Left lung (tissue), 4 donors: ENCODE measurements at regions not wholly inside any gene's neighbourhood (a gene's known extent, or its start where the extent isn't known, plus 50 kb on each side); places are given as distances from the start of the nearest gene placed in this dataset.

Source experiments
- ATAC-seq: fragments of 200-7000 bp; cut with Tn5 transposase; one replicate; pipeline ENCODE4 v1.9.1; 2020; ENCODE audit warnings: moderate library complexity
- DNase-seq, 4 donors: peaks; one replicate each; pipeline ENCODE4 v3.0.0-alpha.2; 2013 to 2020
- H3K27ac ChIP-seq, 2 donors: fragments of 200-600 bp; sonication (generic) in 1 of 2; one replicate each; pipeline versions ENCODE4 v1.5.0 to v1.8.0; 2020 to 2021
- H3K27me3 ChIP-seq, 2 donors: fragments of 200-600 bp; sonication (generic) in 1 of 2; one replicate each; pipeline versions ENCODE4 v1.5.0 to v1.8.0; 2020 to 2021
- H3K36me3 ChIP-seq, 2 donors: fragments of 200-600 bp; sonication (generic) in 1 of 2; one replicate each; pipeline versions ENCODE4 v1.5.0 to v1.8.0; 2020 to 2021
- H3K4me1 ChIP-seq, 2 donors: fragments of 200-600 bp; one replicate each; pipeline ENCODE4 v1.8.0; 2021
- H3K4me3 ChIP-seq, 2 donors: fragments of 200-600 bp; sonication (generic) in 1 of 2; one replicate each; pipeline versions ENCODE4 v1.5.0 to v1.8.0; 2020 to 2021; ENCODE audit warnings: mild to moderate bottlenecking in 1 of 2
- H3K9me3 ChIP-seq, 2 donors: fragments of 200-600 bp; sonication (generic) in 1 of 2; one replicate each; pipeline versions ENCODE4 v1.5.0 to v1.8.0; 2020 to 2021
- CTCF ChIP-seq, 2 donors: fragments of 200-600 bp; sonication (generic) in 1 of 2; IDR thresholded peaks; one replicate each; pipeline versions ENCODE4 v1.5.0 to v1.8.0; 2021; ENCODE audit warnings: antibody characterized with exemption in 2 of 2
- intact Hi-C, 2 donors: fragments of 100-400 bp; cut with DNase I; formaldehyde crosslinking; loops; one replicate each; pipeline versions ENCODE4 v1.11.2 to v1.14.2; 2022
- donor health status: DM: no; HTN: yes; CAD: no.
- donor health status: DM: no; HTN: no; CAD: no.

GRCh38 chr5:124560370-124560769 lies 186.1 kb downstream of the ZNF608 start:
- no peak for ATAC-seq
- Histone ChIP-seq H3K27me3 (no peaks in the 10 kb centered on the region), H3K27ac (no peak overlapping the region), H3K36me3 (no peaks in the 10 kb centered on the region), H3K4me3 (no peak overlapping the region), H3K4me1 (no peaks in the 10 kb centered on the region), H3K9me3 (no peaks in the 10 kb centered on the region)
- no peak for DNase-seq
- intact Hi-C loops = no loop called here
- TF ChIP-seq CTCF (IDR thresholded peaks at IDR 0.05) = no peak

GRCh38 chr5:124557761-124558160 lies 188.7 kb downstream of the ZNF608 start:
- no peak for ATAC-seq
- intact Hi-C loops = no loop called here
- Histone ChIP-seq H3K4me3 (no peak overlapping the region), H3K27ac (no peak overlapping the region), H3K4me1 (no peaks in the 10 kb centered on the region), H3K36me3 (no peaks in the 10 kb centered on the region), H3K9me3 (no peaks in the 10 kb centered on the region), H3K27me3 (no peaks in the 10 kb centered on the region)
- no peak for TF ChIP-seq CTCF (IDR thresholded peaks at IDR 0.05)
- no peak for DNase-seq

- H3K27ac ChIP-seq = no peak overlapping the region
- no peak for TF ChIP-seq CTCF (IDR thresholded peaks at IDR 0.05)
- H3K27me3 ChIP-seq = no peaks in the 10 kb centered on the region
- H3K4me1 ChIP-seq = no peaks in the 10 kb centered on the region
- no peak overlapping the region for H3K4me3 ChIP-seq
- H3K36me3 ChIP-seq = no peaks in the 10 kb centered on the region
- intact Hi-C loops = no loop called here
- DNase-seq = no peak
- ATAC-seq = no peak
- no peaks in the 10 kb centered on the region for H3K9me3 ChIP-seq
Measured at GRCh38 chr5:124554746-124555578, 191.5 kb downstream of the ZNF608 start.

- no peak for TF ChIP-seq CTCF (IDR thresholded peaks at IDR 0.05)
- ATAC-seq (no peak), DNase-seq (no peak)
- Histone ChIP-seq H3K27ac (no peak overlapping the region), H3K36me3 (no peaks in the 10 kb centered on the region), H3K4me1 (no peaks in the 10 kb centered on the region), H3K27me3 (no peaks in the 10 kb centered on the region), H3K9me3 (no peaks in the 10 kb centered on the region), H3K4me3 (no peak overlapping the region)
- intact Hi-C loops = no loop called here
Measured at GRCh38 chr5:124553911-124554310, 192.5 kb downstream of the ZNF608 start.

- ATAC-seq = no peak
Measured at GRCh38 chr5:124552526-124552925, 193.9 kb downstream of the ZNF608 start.

More at GRCh38 chr5:124552526-124552925, 193.9 kb downstream of the ZNF608 start:
- H3K4me1 ChIP-seq = no peaks in the 10 kb centered on the region
- no peaks in the 10 kb centered on the region for H3K27me3 ChIP-seq
- intact Hi-C loops = no loop called here
- no peak overlapping the region for H3K4me3 ChIP-seq
- TF ChIP-seq CTCF (IDR thresholded peaks at IDR 0.05) = no peak
- H3K36me3 ChIP-seq = no peaks in the 10 kb centered on the region
- no peaks in the 10 kb centered on the region for H3K9me3 ChIP-seq
- DNase-seq = no peak
- no peak overlapping the region for H3K27ac ChIP-seq
